Activated T-cell treated with anti-CD3 and anti-CD28 coated beads for 1 hour (primary cell): ENCODE measurements at regions not wholly inside any gene's neighbourhood (a gene's known extent, or its start where the extent isn't known, plus 50 kb on each side); places are given as distances from the start of the nearest gene placed in this dataset.

Source experiments
- DNase-seq: peaks from one replicate; pipeline ENCODE4 v3.0.0-alpha.2; 2020; ENCODE audit warnings: low read depth

GRCh38 chr14:53549956-53550355, 396.8 kb upstream of the DDHD1 start:
- DNase-seq, result no peak

- DNase-seq, result no peak
These were observed 394.5 kb upstream of the DDHD1 start for GRCh38 chr14:53547593-53547992.

- no peak for DNase-seq
These were observed 392.1 kb upstream of the DDHD1 start for GRCh38 chr14:53545217-53545616.

GRCh38 chr14:53542732-53543131, 389.6 kb upstream of the DDHD1 start:
- no peak for DNase-seq

GRCh38 chr14:53541411-53541810, 388.3 kb upstream of the DDHD1 start:
- DNase-seq, result no peak

- peak; percentile 7 for DNase-seq
These were observed 386.5 kb upstream of the DDHD1 start for GRCh38 chr14:53539489-53540126.

- DNase-seq, result no peak
These were observed 385.3 kb upstream of the DDHD1 start for GRCh38 chr14:53538316-53538881.

GRCh38 chr14:53537422-53538315, 384.5 kb upstream of the DDHD1 start:
- no peak for DNase-seq

- DNase-seq, result no peak
These were observed 383.3 kb upstream of the DDHD1 start for GRCh38 chr14:53536446-53536845.

- no peak for DNase-seq
These were observed 381.7 kb upstream of the DDHD1 start for GRCh38 chr14:53534841-53535240.

- no peak for DNase-seq
These were observed 380.4 kb upstream of the DDHD1 start for GRCh38 chr14:53533384-53533970.

- DNase-seq, result no peak
These were observed 379.7 kb upstream of the DDHD1 start for GRCh38 chr14:53532853-53533252.

- no peak for DNase-seq
These were observed 378.6 kb upstream of the DDHD1 start for GRCh38 chr14:53531730-53532129.

- no peak for DNase-seq
These were observed 378.0 kb upstream of the DDHD1 start for GRCh38 chr14:53531156-53531555.

- no peak for DNase-seq
These were observed 376.4 kb upstream of the DDHD1 start for GRCh38 chr14:53529519-53529918.

GRCh38 chr14:53528185-53528671, 375.1 kb upstream of the DDHD1 start:
- no peak for DNase-seq

- no peak for DNase-seq
These were observed 373.1 kb upstream of the DDHD1 start for GRCh38 chr14:53526200-53526599.

GRCh38 chr14:53525608-53526007, 372.5 kb upstream of the DDHD1 start:
- DNase-seq, result no peak

GRCh38 chr14:53524391-53524790, 371.3 kb upstream of the DDHD1 start:
- DNase-seq, result no peak

GRCh38 chr14:53523226-53523625, 370.1 kb upstream of the DDHD1 start:
- no peak for DNase-seq

- no peak for DNase-seq
These were observed 367.2 kb upstream of the DDHD1 start for GRCh38 chr14:53520078-53520928.

- DNase-seq, result no peak
These were observed 366.0 kb upstream of the DDHD1 start for GRCh38 chr14:53519137-53519536.
